MM.1S (cell line): ENCODE measurements at regions not wholly inside any gene's neighbourhood (a gene's known extent, or its start where the extent isn't known, plus 50 kb on each side); places are given as distances from the start of the nearest gene placed in this dataset.

Experiments used
- DNase-seq: peaks from one replicate; pipeline ENCODE4 v3.0.0-alpha.2; 2015
- H2AFZ ChIP-seq: fragments of 300-600 bp; sonication (generic); 2 replicates; pipeline ENCODE4 v1.6.0; 2016; ENCODE audit warnings: antibody characterized with exemption, low read length
- H3F3A ChIP-seq: fragments of 300-600 bp; sonication (generic); 2 replicates; pipeline ENCODE4 v1.6.1; 2016; ENCODE audit warnings: mild to moderate bottlenecking, antibody characterized with exemption, low read length, moderate library complexity, mixed read lengths; ENCODE audit not compliant: insufficient read depth
- H3K27ac ChIP-seq: fragments of 300-600 bp; sonication (generic); 2 replicates; pipeline ENCODE4 v1.5.1; 2016; ENCODE audit warnings: mild to moderate bottlenecking, low read length
- H3K27me3 ChIP-seq: fragments of 300-600 bp; sonication (generic); replicated peaks from 2 replicates; pipeline ENCODE4 v1.6.0; 2016; ENCODE audit warnings: low read length; ENCODE audit not compliant: insufficient read depth
- H3K36me3 ChIP-seq: fragments of 300-600 bp; sonication (generic); replicated peaks from 2 replicates; pipeline ENCODE4 v1.6.1; 2016; ENCODE audit warnings: mild to moderate bottlenecking, low read length, mixed read lengths; ENCODE audit not compliant: insufficient read depth
- H3K4me1 ChIP-seq: fragments of 300-600 bp; sonication (generic); 2 replicates; pipeline ENCODE4 v1.6.1; 2016; ENCODE audit warnings: low read length, mixed read lengths
- H3K4me2 ChIP-seq: fragments of 300-600 bp; sonication (generic); 2 replicates; pipeline ENCODE4 v1.6.0; 2016; ENCODE audit warnings: low read depth, low read length
- H3K4me3 ChIP-seq: fragments of 300-600 bp; sonication (generic); 2 replicates; pipeline ENCODE4 v1.5.1; 2016; ENCODE audit warnings: low read length, mixed read lengths
- H3K79me2 ChIP-seq: fragments of 300-600 bp; sonication (generic); 2 replicates; pipeline ENCODE4 v1.6.1; 2016; ENCODE audit warnings: mixed run types, low read length, mixed read lengths
- H3K9ac ChIP-seq: fragments of 300-600 bp; sonication (generic); 2 replicates; pipeline ENCODE4 v1.6.1; 2016; ENCODE audit warnings: low read length, mixed read lengths
- H3K9me2 ChIP-seq: fragments of 300-600 bp; sonication (generic); replicated peaks from 2 replicates; pipeline ENCODE4 v1.6.1; 2016; ENCODE audit warnings: mild to moderate bottlenecking, low read length, mixed read lengths; ENCODE audit not compliant: insufficient read depth
- H3K9me3 ChIP-seq: fragments of 300-600 bp; sonication (generic); replicated peaks from 2 replicates; pipeline ENCODE4 v1.6.1; 2016; ENCODE audit warnings: mild to moderate bottlenecking, low read length, mixed read lengths; ENCODE audit not compliant: insufficient read depth
- H4K20me1 ChIP-seq: fragments of 300-600 bp; sonication (generic); 2 replicates; pipeline ENCODE4 v1.6.1; 2016; ENCODE audit warnings: mild to moderate bottlenecking, low read length, moderate library complexity, mixed read lengths; ENCODE audit not compliant: insufficient read depth
- EZH2 ChIP-seq: fragments of 300-600 bp; sonication (generic); optimal IDR thresholded peaks from 2 replicates; pipeline ENCODE3; 2017; ENCODE audit warnings: low read depth, mild to moderate bottlenecking, antibody characterized with exemption, low read length, mixed read lengths
- EZH2phosphoT487 ChIP-seq: fragments of 300-600 bp; sonication (generic); IDR thresholded peaks from 2 replicates; pipeline ENCODE4 v1.6.1; 2018; ENCODE audit warnings: antibody characterized with exemption, low read length
- TF ChIP-seq, protein P1 (sequence below): fragments of 300-600 bp; sonication (generic); IDR thresholded peaks from 2 replicates; pipeline ENCODE4 v1.5.1; 2016; ENCODE audit warnings: antibody characterized with exemption, low read length, mixed read lengths

DNA sequence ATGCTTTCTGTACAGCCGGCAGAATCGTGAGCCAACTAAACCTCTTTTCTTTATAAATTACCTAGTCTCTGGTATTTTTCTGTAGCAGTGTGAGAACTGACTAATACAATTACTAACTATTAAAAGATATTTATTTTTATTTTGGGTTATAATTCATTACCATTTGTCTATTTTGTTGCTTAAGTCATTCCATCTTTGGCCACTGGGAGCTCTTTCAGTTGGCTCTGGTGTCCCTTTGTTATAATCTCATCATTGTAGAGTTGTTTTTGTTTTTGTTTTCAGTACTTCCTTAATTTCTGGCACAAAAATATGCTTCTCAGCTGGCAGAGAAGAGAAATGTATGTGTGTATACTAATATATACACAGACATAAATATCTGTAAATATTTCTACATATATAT, 807.9 kb upstream of the MBL2 start:
- H3K27ac ChIP-seq: no peak overlapping the region
- H3K36me3 ChIP-seq: no peaks in the 10 kb centered on the region
- H3K4me3 ChIP-seq: no peak overlapping the region
- no peak overlapping the region for H3K4me2 ChIP-seq
- DNase-seq: no peak
- no peaks in the 10 kb centered on the region for H3K79me2 ChIP-seq
- H3F3A ChIP-seq: no peaks in the 10 kb centered on the region
- H3K4me1 ChIP-seq: no peaks in the 10 kb centered on the region
- TF ChIP-seq, protein P1, sequence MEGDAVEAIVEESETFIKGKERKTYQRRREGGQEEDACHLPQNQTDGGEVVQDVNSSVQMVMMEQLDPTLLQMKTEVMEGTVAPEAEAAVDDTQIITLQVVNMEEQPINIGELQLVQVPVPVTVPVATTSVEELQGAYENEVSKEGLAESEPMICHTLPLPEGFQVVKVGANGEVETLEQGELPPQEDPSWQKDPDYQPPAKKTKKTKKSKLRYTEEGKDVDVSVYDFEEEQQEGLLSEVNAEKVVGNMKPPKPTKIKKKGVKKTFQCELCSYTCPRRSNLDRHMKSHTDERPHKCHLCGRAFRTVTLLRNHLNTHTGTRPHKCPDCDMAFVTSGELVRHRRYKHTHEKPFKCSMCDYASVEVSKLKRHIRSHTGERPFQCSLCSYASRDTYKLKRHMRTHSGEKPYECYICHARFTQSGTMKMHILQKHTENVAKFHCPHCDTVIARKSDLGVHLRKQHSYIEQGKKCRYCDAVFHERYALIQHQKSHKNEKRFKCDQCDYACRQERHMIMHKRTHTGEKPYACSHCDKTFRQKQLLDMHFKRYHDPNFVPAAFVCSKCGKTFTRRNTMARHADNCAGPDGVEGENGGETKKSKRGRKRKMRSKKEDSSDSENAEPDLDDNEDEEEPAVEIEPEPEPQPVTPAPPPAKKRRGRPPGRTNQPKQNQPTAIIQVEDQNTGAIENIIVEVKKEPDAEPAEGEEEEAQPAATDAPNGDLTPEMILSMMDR: no peak
- TF ChIP-seq EZH2phosphoT487 (no peak), EZH2 (no peak)
- no peaks in the 10 kb centered on the region for H4K20me1 ChIP-seq
- H2AFZ ChIP-seq: no peak overlapping the region
- no peaks in the 10 kb centered on the region for H3K9me3 ChIP-seq
- H3K9me2 ChIP-seq: no peaks in the 10 kb centered on the region
- no peak overlapping the region for H3K9ac ChIP-seq
- H3K27me3 ChIP-seq: no peaks in the 10 kb centered on the region

DNA sequence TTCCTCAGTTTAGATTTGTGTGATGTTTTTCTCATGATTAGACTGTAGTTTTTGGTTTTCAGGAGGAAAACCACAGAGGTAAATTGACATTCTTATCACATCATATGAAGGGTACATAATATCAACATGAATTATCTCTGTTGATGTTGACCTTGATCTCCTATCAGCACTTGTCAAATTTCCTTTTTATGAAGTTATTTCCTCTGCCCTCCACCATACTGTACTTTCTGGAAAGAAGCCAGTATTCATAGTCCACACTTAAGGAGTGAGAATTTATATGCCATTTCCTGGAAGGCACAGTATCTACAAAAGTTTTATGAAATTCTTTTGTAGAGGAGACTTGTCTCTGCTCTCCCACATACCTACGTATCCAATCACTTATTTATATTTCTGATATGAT, 807.2 kb upstream of the MBL2 start:
- Histone ChIP-seq H2AFZ (no peak overlapping the region), H3K4me2 (no peak overlapping the region), H3K79me2 (no peaks in the 10 kb centered on the region), H3K9me2 (no peaks in the 10 kb centered on the region), H3K9me3 (no peaks in the 10 kb centered on the region), H3K27me3 (no peaks in the 10 kb centered on the region), H3K4me3 (no peak overlapping the region), H3K36me3 (no peaks in the 10 kb centered on the region), H3F3A (no peaks in the 10 kb centered on the region), H4K20me1 (no peaks in the 10 kb centered on the region), H3K27ac (no peak overlapping the region), H3K4me1 (no peaks in the 10 kb centered on the region), H3K9ac (no peak overlapping the region)
- TF ChIP-seq, protein P1: no peak
- TF ChIP-seq EZH2: no peak
- TF ChIP-seq EZH2phosphoT487: no peak
- no peak for DNase-seq

DNA sequence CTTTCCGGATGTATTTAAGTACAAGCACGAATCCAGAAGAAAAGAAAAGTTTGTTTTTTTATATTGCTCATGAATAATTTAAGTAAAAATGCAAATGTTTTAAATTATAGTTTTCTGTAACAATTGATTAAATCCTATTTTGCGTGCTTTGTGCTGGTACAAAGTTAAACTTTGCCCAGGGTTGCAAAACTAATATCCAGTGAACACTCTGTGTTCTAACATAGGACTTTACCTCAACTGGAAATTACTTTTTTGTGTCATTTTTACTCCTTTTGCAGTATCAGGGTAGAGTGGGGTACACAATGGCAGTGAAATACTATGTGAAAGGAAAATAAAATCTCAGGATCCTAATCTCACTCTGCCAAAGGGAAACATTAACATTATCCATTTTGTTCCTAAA, 801.4 kb upstream of the MBL2 start:
- H3K27me3 ChIP-seq: no peaks in the 10 kb centered on the region
- H3F3A ChIP-seq: no peaks in the 10 kb centered on the region
- H3K4me1 ChIP-seq: no peaks in the 10 kb centered on the region
- no peaks in the 10 kb centered on the region for H4K20me1 ChIP-seq
- H3K9me2 ChIP-seq: no peaks in the 10 kb centered on the region
- no peak for DNase-seq
- no peak overlapping the region for H2AFZ ChIP-seq
- H3K36me3 ChIP-seq: no peaks in the 10 kb centered on the region
- TF ChIP-seq EZH2: no peak
- TF ChIP-seq EZH2phosphoT487: no peak
- TF ChIP-seq, protein P1: no peak
- no peaks in the 10 kb centered on the region for H3K79me2 ChIP-seq
- H3K4me3 ChIP-seq: no peak overlapping the region
- H3K9me3 ChIP-seq: no peaks in the 10 kb centered on the region
- no peak overlapping the region for H3K9ac ChIP-seq
- no peak overlapping the region for H3K27ac ChIP-seq
- H3K4me2 ChIP-seq: no peak overlapping the region
